Progenitor cell of endocrine pancreas (in vitro differentiated cells): ENCODE measurements at regions not wholly inside any gene's neighbourhood (a gene's known extent, or its start where the extent isn't known, plus 50 kb on each side); places are given as distances from the start of the nearest gene placed in this dataset.

Experiments
- DNase-seq: peaks from one replicate; pipeline ENCODE4 v3.0.0; 2021; ENCODE audit warnings: low spot score; ENCODE audit not compliant: unreplicated experiment
- H3K27ac Mint-ChIP-seq: 2 replicates; pipeline ENCODE4 v1.8.0; 2021; ENCODE audit warnings: mild to moderate bottlenecking, moderate library complexity, mixed read lengths
- H3K27me3 Mint-ChIP-seq: 2 replicates; pipeline ENCODE4 v1.8.0; 2021; ENCODE audit warnings: mixed read lengths
- H3K36me3 Mint-ChIP-seq: 2 replicates; pipeline ENCODE4 v1.8.0; 2022; ENCODE audit warnings: mixed read lengths; ENCODE audit not compliant: insufficient read depth
- H3K4me1 Mint-ChIP-seq: 2 replicates; pipeline ENCODE4 v1.8.0; 2021; ENCODE audit warnings: low read depth, mixed read lengths
- H3K4me3 Mint-ChIP-seq: 2 replicates; pipeline ENCODE4 v1.8.0; 2021; ENCODE audit warnings: low read depth, mild to moderate bottlenecking, moderate library complexity, mixed read lengths
- H3K9me3 Mint-ChIP-seq: 2 replicates; pipeline ENCODE4 v1.8.0; 2021; ENCODE audit warnings: low read depth, mixed read lengths
- CTCF ChIP-seq: fragments of 200-600 bp; sonication (generic); IDR thresholded peaks from one replicate; pipeline ENCODE4 v1.5.0; 2021; ENCODE audit warnings: antibody characterized with exemption, mild to moderate bottlenecking; ENCODE audit not compliant: unreplicated experiment

- H3K4me1 Mint-ChIP-seq, result peaks cover 28% of the 10 kb centered on the region
- H3K9me3 Mint-ChIP-seq, result peaks cover 17% of the 10 kb centered on the region
- H3K27ac Mint-ChIP-seq, result no peak overlapping the region
These were observed 573.6 kb downstream of the INSC start for GRCh38 chr11:15688351-15688792.

GRCh38 chr11:15690320-15690719, 575.6 kb downstream of the INSC start:
- Mint-ChIP-seq H3K27me3 (no peaks in the 10 kb centered on the region), H3K4me3 (no peak overlapping the region), H3K4me1 (peaks cover 21% of the 10 kb centered on the region), H3K36me3 (no peaks in the 10 kb centered on the region), H3K27ac (no peak overlapping the region), H3K9me3 (peaks cover 10% of the 10 kb centered on the region)
- TF ChIP-seq CTCF, result no peak
- DNase-seq, result no peak

More at GRCh38 chr11:15688351-15688792, 573.6 kb downstream of the INSC start:
- Mint-ChIP-seq H3K27me3 (no peaks in the 10 kb centered on the region), H3K4me3 (no peak overlapping the region), H3K36me3 (no peaks in the 10 kb centered on the region)
- no peak for TF ChIP-seq CTCF
- no peak for DNase-seq

GRCh38 chr11:15692739-15693138, 578.0 kb downstream of the INSC start:
- Mint-ChIP-seq H3K4me1 (peaks cover 15% of the 10 kb centered on the region), H3K9me3 (peaks cover 10% of the 10 kb centered on the region), H3K4me3 (no peak overlapping the region), H3K36me3 (no peaks in the 10 kb centered on the region), H3K27me3 (no peaks in the 10 kb centered on the region), H3K27ac (no peak overlapping the region)
- TF ChIP-seq CTCF, result no peak
- no peak for DNase-seq

- no peak for TF ChIP-seq CTCF
- Mint-ChIP-seq H3K9me3 (peaks cover 10% of the 10 kb centered on the region), H3K27me3 (no peaks in the 10 kb centered on the region), H3K27ac (no peak overlapping the region), H3K36me3 (no peaks in the 10 kb centered on the region), H3K4me3 (no peak overlapping the region), H3K4me1 (peaks cover 23% of the 10 kb centered on the region)
- no peak for DNase-seq
These were observed 580.5 kb downstream of the INSC start for GRCh38 chr11:15695096-15695721.

GRCh38 chr11:15696069-15696468, 581.3 kb downstream of the INSC start:
- Mint-ChIP-seq H3K4me3 (no peak overlapping the region), H3K9me3 (peaks cover 10% of the 10 kb centered on the region), H3K36me3 (no peaks in the 10 kb centered on the region), H3K27me3 (no peaks in the 10 kb centered on the region), H3K4me1 (peaks cover 24% of the 10 kb centered on the region), H3K27ac (no peak overlapping the region)
- no peak for DNase-seq
- no peak for TF ChIP-seq CTCF
